ENCODE measurements at regions not wholly inside any gene's neighbourhood (a gene's known extent, or its start where the extent isn't known, plus 50 kb on each side); places are given as distances from the start of the nearest gene placed in this dataset.

- no peak for DNase-seq (ENCODE audit: low spot score)
Measured at GRCh38 chr4:14449308-14449707, 553.0 kb upstream of the CPEB2 start.

- no peak for DNase-seq (ENCODE audit: low spot score)
Measured at GRCh38 chr4:14452001-14452400, 550.3 kb upstream of the CPEB2 start.

GRCh38 chr4:14452764-14453163 is 549.5 kb upstream of the CPEB2 start:
- DNase-seq (ENCODE audit: low spot score), result no peak

- DNase-seq (ENCODE audit: low spot score), result no peak
Measured at GRCh38 chr4:14458463-14458862, 543.8 kb upstream of the CPEB2 start.

GRCh38 chr4:14465057-14465456 is 537.2 kb upstream of the CPEB2 start:
- DNase-seq (ENCODE audit: low spot score), result no peak

GRCh38 chr4:14465507-14465906 is 536.8 kb upstream of the CPEB2 start:
- no peak for DNase-seq (ENCODE audit: low spot score)

GRCh38 chr4:14478504-14478903 is 523.8 kb upstream of the CPEB2 start:
- no peak for DNase-seq (ENCODE audit: low spot score)

GRCh38 chr4:14496408-14496807 is 505.9 kb upstream of the CPEB2 start:
- no peak for DNase-seq (ENCODE audit: low spot score)

GRCh38 chr4:14496969-14497368 is 505.3 kb upstream of the CPEB2 start:
- no peak for DNase-seq (ENCODE audit: low spot score)

GRCh38 chr4:14504162-14504561 is 498.1 kb upstream of the CPEB2 start:
- no peak for DNase-seq (ENCODE audit: low spot score)

GRCh38 chr4:14513471-14513870 is 488.8 kb upstream of the CPEB2 start:
- DNase-seq (ENCODE audit: low spot score), result no peak

- no peak for DNase-seq (ENCODE audit: low spot score)
Measured at GRCh38 chr4:14515556-14515955, 486.7 kb upstream of the CPEB2 start.

- no peak for DNase-seq (ENCODE audit: low spot score)
Measured at GRCh38 chr4:14518136-14518535, 484.1 kb upstream of the CPEB2 start.

- no peak for DNase-seq (ENCODE audit: low spot score)
Measured at GRCh38 chr4:14520171-14520570, 482.1 kb upstream of the CPEB2 start.

GRCh38 chr4:14524276-14524675 is 478.0 kb upstream of the CPEB2 start:
- DNase-seq (ENCODE audit: low spot score), result no peak

GRCh38 chr4:14528918-14529317 is 473.4 kb upstream of the CPEB2 start:
- DNase-seq (ENCODE audit: low spot score), result no peak

- DNase-seq (ENCODE audit: low spot score), result no peak
Measured at GRCh38 chr4:14529653-14530052, 472.6 kb upstream of the CPEB2 start.

- DNase-seq (ENCODE audit: low spot score), result no peak
Measured at GRCh38 chr4:14532436-14532835, 469.8 kb upstream of the CPEB2 start.

GRCh38 chr4:14539246-14539645 is 463.0 kb upstream of the CPEB2 start:
- no peak for DNase-seq (ENCODE audit: low spot score)

- no peak for DNase-seq (ENCODE audit: low spot score)
Measured at GRCh38 chr4:14545163-14545562, 457.1 kb upstream of the CPEB2 start.

GRCh38 chr4:14545807-14546206 is 456.5 kb upstream of the CPEB2 start:
- DNase-seq (ENCODE audit: low spot score), result no peak

- DNase-seq (ENCODE audit: low spot score), result no peak
Measured at GRCh38 chr4:14552119-14552518, 450.2 kb upstream of the CPEB2 start.

- no peak for DNase-seq (ENCODE audit: low spot score)
Measured at GRCh38 chr4:14559646-14560045, 442.6 kb upstream of the CPEB2 start.

GRCh38 chr4:14560577-14560976 is 441.7 kb upstream of the CPEB2 start:
- no peak for DNase-seq (ENCODE audit: low spot score)

GRCh38 chr4:14562901-14563300 is 439.4 kb upstream of the CPEB2 start:
- DNase-seq (ENCODE audit: low spot score), result no peak
